Islet precursor cell (in vitro differentiated cells): ENCODE measurements at regions not wholly inside any gene's neighbourhood (a gene's known extent, or its start where the extent isn't known, plus 50 kb on each side); places are given as distances from the start of the nearest gene placed in this dataset.
"Not testable (repeated sequence)": the region's sequence is repeated elsewhere in the genome, so short reads cannot be mapped to it uniquely, and the experiment has no call there.

Experiments used
- DNase-seq: peaks from one replicate; pipeline ENCODE4 v3.0.0-alpha.2; 2018

DNA sequence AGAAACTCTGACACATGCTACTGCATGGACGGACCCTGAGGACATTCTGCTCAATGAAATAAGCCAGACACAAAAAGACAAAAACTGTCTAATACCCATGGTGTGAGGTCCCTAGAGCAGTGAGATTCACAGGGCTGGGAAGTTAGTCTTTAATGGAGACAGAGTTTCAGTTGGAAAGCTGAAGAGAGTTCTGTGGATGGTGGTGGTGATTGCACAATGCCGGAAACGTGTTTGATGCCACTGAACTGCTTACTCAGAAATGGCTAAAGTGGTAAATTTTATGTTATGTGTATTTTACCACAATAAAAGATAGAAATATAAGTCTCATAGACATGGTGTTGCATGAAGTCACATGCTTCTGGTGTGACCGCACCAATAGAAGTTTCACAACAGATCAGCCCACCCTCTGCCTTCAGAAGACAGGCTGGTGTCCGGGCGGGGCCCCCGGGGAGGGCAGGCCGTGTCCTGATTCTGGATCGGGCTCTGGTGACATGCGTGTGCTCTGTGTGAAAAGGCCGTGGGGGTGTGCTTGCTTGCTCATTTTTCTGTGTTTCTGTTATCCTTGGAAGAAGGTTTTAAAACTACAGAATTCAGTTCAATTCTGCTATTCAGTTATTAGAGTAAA lies 108.5 kb upstream of the ZNF469 start:
- not testable (repeated sequence) for DNase-seq

- DNase-seq, result no peak
Measured at GRCh38 chr16:88274847-88275246, 107.9 kb upstream of the ZNF469 start.

DNA sequence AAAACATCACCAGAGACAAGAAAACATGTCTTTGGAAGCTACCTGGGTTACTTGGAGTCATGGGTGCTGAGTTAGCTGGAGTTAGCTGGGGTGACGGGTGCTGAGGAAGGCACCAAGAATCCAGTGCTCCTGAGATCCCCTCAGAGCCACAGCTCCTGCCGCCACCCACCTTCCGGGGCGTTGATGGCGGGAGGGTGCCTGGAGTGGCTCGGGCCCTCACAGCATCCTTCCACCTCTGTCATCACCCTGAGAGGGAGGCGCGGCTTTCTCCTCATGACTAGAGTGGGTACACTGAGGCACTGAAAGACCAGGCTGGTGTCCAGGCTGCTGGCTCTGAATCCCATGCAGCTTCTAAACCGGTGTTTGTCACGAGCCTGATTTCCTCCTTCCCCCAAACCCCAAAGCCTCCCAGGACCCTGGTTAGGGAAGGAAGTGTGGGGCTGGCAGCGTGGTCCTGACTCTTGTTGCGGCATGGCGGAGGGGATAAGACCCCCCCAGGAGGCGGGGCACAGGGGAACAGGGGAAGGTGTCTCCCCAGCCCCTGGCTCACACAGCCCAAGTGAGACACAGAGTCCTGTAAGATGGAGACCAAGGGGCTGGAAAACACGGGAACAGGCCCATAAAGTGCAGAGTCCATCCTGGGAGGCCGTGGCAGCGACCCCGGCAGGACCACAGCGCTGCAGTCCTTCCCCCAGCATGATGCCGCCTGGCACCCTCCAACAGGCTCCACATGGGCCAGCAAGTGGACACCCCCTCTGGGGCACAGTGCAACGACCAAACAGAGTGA lies 107.2 kb upstream of the ZNF469 start:
- DNase-seq, result not testable (repeated sequence)

DNA sequence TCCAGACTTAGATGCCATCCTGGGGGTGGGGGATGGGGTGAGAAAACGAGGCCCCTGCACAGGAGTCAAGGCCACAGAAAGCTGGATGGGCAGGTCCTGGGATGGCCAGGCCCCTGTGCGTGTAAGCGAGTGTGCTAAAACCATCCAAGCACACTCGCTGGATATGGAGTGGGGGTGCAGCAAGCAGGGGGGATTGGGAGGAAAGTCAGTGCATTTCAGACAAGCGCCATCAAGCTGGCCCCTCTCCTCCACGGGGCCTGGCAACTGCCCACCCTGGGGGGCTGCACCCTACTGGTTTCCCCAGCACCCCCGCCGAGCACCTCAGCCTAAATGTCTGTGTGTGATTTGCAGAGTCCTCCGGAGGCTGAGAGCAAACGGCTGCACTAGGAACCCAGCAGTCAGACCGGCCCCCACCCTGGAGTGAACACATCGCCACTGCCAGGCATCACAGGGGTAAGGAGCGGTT lies 106.6 kb upstream of the ZNF469 start:
- DNase-seq, result not testable (repeated sequence)

GRCh38 chr16:88276591-88276990 lies 106.2 kb upstream of the ZNF469 start:
- DNase-seq, result no peak

DNA sequence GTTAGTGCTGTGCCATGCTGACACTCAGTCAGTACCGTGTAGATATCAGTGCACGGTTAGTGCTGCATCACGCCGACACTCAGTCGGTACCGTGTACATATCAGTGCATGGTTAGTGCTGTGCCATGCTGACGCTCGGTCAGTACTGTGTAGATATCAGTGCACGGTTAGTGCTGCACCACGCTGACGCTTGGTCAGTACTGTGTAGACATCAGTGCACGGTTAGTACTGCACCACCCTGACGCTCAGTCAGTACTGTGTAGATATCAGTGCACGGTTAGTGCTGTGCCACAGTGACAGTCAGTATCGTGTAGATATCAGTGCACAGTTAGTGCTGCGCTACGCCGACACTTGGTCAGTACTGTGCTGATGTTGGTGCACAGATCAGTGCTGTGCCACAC lies 102.8 kb upstream of the ZNF469 start:
- DNase-seq, result no peak

GRCh38 chr16:88281858-88282563 lies 100.7 kb upstream of the ZNF469 start:
- no peak for DNase-seq

GRCh38 chr16:88282564-88283395 lies 100.0 kb upstream of the ZNF469 start:
- no peak for DNase-seq

DNA sequence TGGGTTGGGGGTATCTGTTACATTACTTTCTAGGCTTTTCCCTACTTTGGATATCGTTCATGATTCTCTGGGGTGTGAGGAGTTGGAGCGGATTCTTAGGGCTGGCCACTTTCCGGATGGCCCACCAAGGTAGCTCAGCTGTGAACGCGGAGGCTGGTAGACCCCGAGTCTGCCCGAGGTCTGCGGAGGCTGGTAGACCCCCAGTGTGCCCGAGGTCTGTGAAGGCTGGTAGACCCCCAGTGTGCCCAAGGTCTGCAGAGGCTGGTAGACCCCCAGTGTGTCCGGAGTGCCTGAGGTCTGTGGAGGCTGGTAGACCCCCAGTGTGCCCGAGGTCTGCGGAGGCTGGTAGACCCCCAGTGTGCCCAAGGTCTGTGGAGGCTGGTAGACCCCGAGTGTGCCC lies 99.2 kb upstream of the ZNF469 start:
- no peak for DNase-seq

DNA sequence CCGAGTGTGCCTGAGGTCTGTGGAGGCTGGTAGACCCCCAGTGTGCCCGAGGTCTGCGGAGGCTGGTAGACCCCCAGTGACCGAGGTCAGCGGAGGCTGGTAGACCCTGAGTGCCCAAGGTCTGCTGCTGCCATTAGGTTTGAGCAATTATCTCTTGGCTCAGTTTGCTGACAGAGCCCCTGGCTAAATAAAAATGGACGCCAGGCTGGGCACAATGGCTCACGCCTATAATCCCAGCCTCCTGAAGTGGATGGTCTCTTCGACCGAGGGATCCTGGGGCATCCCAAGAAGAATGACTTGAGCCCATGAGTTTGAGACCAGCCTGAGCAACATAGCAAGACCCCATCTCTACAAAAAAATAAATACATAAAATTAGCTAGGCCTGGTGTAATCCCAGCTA lies 98.7 kb upstream of the ZNF469 start:
- no peak for DNase-seq

- DNase-seq, result no peak
Measured at GRCh38 chr16:88284626-88285513, 97.9 kb upstream of the ZNF469 start.

- no peak for DNase-seq
Measured at GRCh38 chr16:88285514-88285822, 97.3 kb upstream of the ZNF469 start.

DNA sequence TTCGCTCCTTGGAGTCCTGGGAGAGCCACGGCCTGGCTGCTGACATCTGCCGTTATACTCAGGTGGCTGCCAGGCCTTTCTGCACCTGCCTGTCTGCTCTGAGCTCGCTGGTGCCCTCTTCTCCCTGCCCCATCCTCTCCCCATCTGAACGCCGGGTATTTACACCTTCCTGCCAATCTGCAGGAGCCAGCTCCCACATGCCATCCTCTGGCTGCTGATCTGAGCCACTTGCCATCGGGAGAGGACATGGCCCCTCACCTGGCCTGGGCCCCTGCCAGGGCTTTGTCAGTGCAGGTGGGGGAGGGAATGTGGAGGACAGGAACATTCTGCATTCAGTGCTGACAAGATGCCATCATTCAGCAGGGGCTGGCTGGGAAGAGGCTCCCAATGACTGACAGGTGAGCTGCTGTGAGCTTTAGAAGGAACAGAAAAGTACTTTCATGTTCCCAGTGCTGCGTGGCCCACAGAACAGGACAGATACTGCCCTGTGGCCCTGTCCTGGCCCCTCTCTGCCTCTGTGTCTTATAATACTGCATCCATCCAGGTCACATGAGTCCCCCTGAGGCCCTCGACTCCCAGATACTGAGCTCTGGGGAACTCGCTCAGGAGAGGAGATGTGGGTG lies 96.3 kb upstream of the ZNF469 start:
- no peak for DNase-seq

- no peak for DNase-seq
Measured at GRCh38 chr16:88287219-88287618, 95.5 kb upstream of the ZNF469 start.

DNA sequence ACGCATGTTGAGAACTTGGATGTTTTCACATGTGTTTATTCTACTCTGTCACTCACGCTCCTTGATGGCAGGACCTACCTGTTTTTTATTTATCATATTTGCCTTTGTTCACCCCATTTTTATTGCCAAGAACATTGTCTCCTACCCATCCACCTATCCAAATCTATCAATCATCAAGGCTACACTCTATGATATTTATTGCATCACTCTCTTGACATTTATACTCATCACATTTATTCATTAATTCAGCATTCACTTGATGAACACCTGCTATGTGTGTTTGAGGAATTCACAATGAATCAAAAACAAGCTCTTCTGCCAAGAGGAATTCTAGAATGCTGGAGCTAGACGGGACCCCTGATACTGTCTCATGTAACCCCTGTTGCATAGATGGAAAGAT lies 94.5 kb upstream of the ZNF469 start:
- DNase-seq, result no peak

DNA sequence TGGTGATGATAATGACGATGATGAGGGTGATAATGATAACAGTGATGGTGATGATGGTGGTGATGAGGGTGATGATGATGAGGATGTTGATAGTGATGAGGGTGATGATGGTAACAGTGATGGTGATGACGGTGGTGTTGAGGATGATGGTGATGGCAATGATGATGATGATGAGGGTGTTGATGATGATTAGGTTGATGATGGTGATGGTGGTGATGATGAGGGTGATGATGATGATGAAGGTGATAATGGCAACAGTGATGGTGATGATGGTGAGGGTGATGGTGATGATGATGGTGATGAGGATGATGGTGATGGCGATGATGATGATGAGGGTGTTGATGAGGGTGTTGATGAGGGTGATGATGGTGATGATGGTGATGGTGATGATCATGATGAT lies 93.8 kb upstream of the ZNF469 start:
- no peak for DNase-seq

DNA sequence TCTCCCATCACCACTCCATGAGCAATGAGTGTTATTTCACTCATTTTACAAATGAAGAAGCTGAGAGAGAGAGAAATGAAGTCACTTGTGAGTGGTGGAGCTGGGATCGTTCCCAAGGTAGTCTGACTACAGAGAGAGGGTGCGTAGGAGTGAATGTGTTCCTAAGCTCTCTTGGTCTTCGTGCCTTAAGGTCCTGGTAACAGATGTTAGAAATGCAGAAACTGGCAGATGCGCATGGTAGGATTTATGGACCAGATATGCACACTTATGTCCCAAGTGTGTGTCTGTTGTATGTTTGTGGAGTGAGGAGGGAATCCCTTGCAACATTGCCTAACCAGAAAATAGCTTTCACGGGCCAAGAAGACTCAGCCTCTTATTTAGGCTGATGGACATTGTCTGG lies 93.2 kb upstream of the ZNF469 start:
- no peak for DNase-seq

- no peak for DNase-seq
Measured at GRCh38 chr16:88289968-88290401, 92.8 kb upstream of the ZNF469 start.

GRCh38 chr16:88290850-88291830 lies 91.6 kb upstream of the ZNF469 start:
- no peak for DNase-seq
